Right cardiac atrium (tissue), 5 donors: ENCODE measurements at regions not wholly inside any gene's neighbourhood (a gene's known extent, or its start where the extent isn't known, plus 50 kb on each side); places are given as distances from the start of the nearest gene placed in this dataset.

Experiments used
- ATAC-seq, 2 donors: fragments of 200-7000 bp; cut with Tn5 transposase; one replicate each; pipeline versions ENCODE4 v1.8.0 to v1.9.1; 2020; ENCODE audit warnings: moderate library complexity in 2 of 2, mild to moderate bottlenecking in 1 of 2
- DNase-seq, 3 donors: peaks; one replicate each; pipeline ENCODE4 v3.0.0-alpha.2; 2020
- H3K27ac ChIP-seq: one replicate; pipeline ENCODE4 v1.5.1; 2013; ENCODE audit warnings: mild to moderate bottlenecking, low read length, control low read depth, moderate library complexity
- H3K27me3 ChIP-seq: one replicate; pipeline ENCODE4 v1.6.1; 2013; ENCODE audit not compliant: control insufficient read depth, insufficient read depth
- H3K4me1 ChIP-seq: one replicate; pipeline ENCODE4 v1.6.1; 2013; ENCODE audit warnings: low read length; ENCODE audit not compliant: control insufficient read depth, insufficient read depth
- H3K4me3 ChIP-seq: one replicate; pipeline ENCODE4 v1.5.1; 2013; ENCODE audit warnings: low read length, control low read depth
- H3K9me3 ChIP-seq: one replicate; pipeline ENCODE4 v1.6.1; 2013; ENCODE audit warnings: low read length; ENCODE audit not compliant: control insufficient read depth
- WGBS: extraction: QIAGEN DNeasy Blood & Tissue Kit; methylation state at CpG from one replicate; pipeline ENCODE4 v1.1.7; 2013; 5-methylcytosine and 5-hydroxymethylcytosine counted together
- intact Hi-C, 4 donors: fragments of 100-400 bp; cut with DNase I; formaldehyde crosslinking; loops; one replicate each; pipeline versions ENCODE4 v1.11.0 to v1.14.0; 2022 to 2023
- donor health status: healthy with polysubstance abuse.
- donor health status: DM: no; HTN: yes; CAD: no.
- donor health status: DM: no; HTN: no; CAD: no.
- donor health status: DM: no; HTN: yes; CAD: no; lungs with severe emphysema.
- donor health status: DM: yes; HTN: yes; CAD: no.

DNA sequence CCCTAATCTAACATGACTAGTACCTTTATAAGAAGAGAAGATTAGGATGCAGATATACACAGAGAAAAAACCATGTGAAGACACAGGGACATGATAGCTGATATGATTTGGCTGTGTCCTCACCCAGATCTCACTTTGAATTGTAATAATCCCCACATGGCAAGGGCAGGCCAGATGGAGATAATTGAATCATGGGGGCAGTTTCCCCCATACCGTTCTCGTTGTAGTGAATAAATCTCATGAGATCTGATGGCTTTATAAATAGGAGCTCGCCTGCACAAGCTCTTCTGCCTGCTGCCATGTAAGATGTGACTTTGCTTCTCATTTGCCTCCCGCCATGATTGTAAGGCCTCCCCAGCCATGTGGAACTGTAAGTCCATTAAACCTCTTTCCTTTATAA lies 364.3 kb downstream of the FBXW7 start:
- ATAC-seq (no peak), DNase-seq (no peak)
- Histone ChIP-seq H3K4me3 (no peak overlapping the region), H3K27ac (no peak overlapping the region), H3K27me3 (no peaks in the 10 kb centered on the region), H3K9me3 (no peaks in the 10 kb centered on the region), H3K4me1 (no peaks in the 10 kb centered on the region)
- intact Hi-C loops: no loop called here
- 88% methylated on average over 4 of the region's 4 CpGs for WGBS

DNA sequence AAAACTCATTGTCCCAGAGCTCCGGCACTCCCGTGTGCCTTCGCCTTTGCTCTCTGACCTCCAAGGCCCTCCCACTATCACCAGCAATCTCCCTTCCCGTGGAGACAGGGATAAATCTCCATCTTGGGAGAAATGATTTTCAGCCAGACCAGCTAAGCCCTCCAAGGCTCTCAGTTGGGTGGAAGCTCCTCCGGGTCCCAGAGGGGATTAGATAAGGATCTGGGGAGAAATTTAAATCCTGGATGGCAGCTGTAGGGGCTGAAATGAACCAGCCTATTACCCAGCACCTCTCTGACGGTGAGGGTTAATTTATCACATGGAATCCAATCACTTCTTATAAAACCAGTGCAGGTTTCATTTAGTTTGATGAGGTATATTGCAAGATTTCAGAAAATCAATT lies 366.2 kb downstream of the FBXW7 start:
- WGBS: 50% methylated on average over 6 of the region's 6 CpGs
- H3K4me1 ChIP-seq: no peaks in the 10 kb centered on the region
- H3K4me3 ChIP-seq: no peak overlapping the region
- DNase-seq (no peak), ATAC-seq (no peak)
- H3K27me3 ChIP-seq: no peaks in the 10 kb centered on the region
- H3K9me3 ChIP-seq: no peaks in the 10 kb centered on the region
- no peak overlapping the region for H3K27ac ChIP-seq
- intact Hi-C loops: no loop called here

DNA sequence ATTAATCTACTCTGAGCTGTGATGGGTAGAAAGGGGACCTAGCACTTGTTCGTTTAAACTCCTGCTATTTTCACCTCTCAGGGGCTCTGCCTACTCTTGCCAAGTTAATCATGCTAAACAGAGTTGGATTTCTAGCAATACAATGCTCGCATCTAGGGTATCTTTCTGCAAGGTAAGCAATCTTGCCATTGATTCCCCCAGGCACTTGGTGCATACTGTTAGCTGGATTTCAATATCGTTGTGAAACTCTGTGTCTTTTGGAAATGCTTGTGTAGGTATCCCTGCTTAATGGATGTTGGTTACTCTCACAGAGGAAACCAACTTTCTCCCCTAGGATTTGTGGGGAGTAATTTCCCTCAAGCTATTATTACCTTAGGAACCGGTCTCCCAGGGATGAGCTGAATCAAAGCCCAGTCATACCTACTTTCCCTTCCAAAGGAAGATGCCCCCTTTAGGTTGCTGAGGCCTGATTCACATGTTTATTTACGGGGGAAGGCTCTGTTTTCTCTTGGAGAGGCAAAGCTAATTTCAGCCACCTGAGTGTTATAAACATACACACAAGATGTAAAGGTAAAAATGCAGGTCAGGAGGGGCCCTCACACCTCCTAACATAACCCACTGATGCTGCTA lies 366.8 kb downstream of the FBXW7 start:
- no peak overlapping the region for H3K4me3 ChIP-seq
- no peak overlapping the region for H3K27ac ChIP-seq
- no peaks in the 10 kb centered on the region for H3K9me3 ChIP-seq
- WGBS: 70% methylated on average over 5 of the region's 5 CpGs
- no peak for DNase-seq
- intact Hi-C loops: no loop called here
- ATAC-seq: no peak
- H3K4me1 ChIP-seq: no peaks in the 10 kb centered on the region
- H3K27me3 ChIP-seq: no peaks in the 10 kb centered on the region

DNA sequence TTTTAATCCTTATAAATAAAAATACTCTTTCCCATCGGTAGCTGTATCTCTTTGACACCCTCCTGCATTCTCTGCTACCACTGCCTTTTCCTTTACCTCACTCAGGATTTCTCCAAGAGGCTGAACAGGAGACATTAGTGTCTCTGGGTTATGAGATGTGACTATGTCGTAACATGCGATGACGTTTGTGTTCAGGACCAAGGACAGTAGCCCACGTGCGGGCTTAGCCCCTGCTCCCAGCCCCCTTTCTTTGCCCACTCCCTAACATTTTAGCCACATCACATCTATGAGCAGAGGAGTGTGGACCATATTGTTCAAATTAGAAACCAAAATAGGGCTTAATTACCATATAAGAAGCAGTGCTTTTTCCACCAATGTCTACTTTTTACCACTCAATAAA lies 369.3 kb downstream of the FBXW7 start:
- WGBS: 29% methylated on average over 6 of the region's 6 CpGs

DNA sequence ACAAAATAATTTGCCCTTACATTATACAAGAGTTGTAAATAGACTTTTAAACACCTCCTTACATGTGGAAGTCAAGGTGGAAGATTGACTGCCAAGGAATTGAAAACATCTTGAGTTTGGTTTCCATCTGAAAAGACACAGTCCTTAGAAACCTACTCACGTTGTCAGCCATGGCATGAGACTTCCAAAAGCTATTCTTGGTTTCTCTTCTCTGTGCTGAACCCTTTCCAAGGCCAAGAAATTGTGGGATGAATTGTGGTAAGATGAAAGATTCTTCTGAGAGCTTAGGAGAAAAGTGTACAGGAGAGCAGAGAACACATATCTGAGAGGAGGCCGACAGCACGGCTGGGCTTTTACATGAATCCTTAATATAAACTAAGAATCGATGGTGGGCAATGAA lies 370.0 kb downstream of the FBXW7 start:
- Histone ChIP-seq H3K27ac (no peak overlapping the region), H3K4me3 (no peak overlapping the region), H3K27me3 (no peaks in the 10 kb centered on the region), H3K4me1 (peaks cover 3% of the 10 kb centered on the region), H3K9me3 (no peaks in the 10 kb centered on the region)
- ATAC-seq: no peak
- 82% methylated on average over 4 of the region's 4 CpGs for WGBS
- intact Hi-C loops: no loop called here
- no peak for DNase-seq

More for the DNA sequence above, 369.3 kb downstream of the FBXW7 start:
- Histone ChIP-seq H3K27ac (no peak overlapping the region), H3K27me3 (no peaks in the 10 kb centered on the region), H3K4me1 (peaks cover 3% of the 10 kb centered on the region), H3K4me3 (no peak overlapping the region), H3K9me3 (no peaks in the 10 kb centered on the region)
- intact Hi-C loops: no loop called here
- ATAC-seq (no peak), DNase-seq (no peak)

DNA sequence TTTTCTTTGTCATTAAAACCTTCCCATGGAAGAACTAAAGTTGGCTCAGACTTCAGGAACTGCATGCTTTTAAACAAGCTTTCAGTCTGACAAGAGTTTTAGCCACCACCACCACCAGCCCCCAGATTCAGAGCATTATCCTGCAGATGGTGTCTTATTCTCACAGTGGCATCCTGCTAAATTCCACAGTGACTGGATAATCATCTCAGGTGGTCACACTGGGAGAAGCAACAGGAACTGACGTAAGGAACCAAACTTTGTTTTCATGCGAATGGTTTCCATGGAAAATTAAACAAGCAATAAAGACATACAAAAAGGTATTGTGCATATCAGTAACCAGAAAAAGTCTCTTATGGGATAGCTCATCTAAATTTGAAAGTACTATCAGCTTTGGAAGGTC lies 370.7 kb downstream of the FBXW7 start:
- no peak for DNase-seq
- Histone ChIP-seq H3K27ac (no peak overlapping the region), H3K9me3 (no peaks in the 10 kb centered on the region), H3K27me3 (no peaks in the 10 kb centered on the region), H3K4me1 (peaks cover 3% of the 10 kb centered on the region), H3K4me3 (no peak overlapping the region)
- intact Hi-C loops: no loop called here
- 31% methylated on average over 2 of the region's 2 CpGs for WGBS
- ATAC-seq: no peak

DNA sequence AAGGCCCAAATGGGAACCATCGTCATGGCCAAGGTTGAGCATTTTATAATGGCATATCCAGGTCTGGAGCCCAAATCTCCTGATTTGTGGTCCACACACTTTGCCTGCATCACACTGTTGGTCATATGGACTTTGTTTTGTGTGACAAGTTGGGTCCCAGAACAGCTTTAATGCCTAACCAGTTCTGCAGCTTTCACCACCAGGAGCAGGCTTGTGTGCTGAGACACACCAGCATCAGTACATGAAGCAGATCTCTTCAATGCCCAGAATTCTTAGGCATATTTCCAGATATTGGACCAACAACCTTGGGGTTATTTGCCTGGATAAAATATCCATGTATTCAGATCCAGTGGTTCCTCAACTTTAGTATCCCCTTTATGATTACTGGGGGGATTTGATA lies 371.3 kb downstream of the FBXW7 start:
- no peak for ATAC-seq
- no peak for DNase-seq
- Histone ChIP-seq H3K4me3 (no peak overlapping the region), H3K27me3 (no peaks in the 10 kb centered on the region), H3K9me3 (no peaks in the 10 kb centered on the region), H3K4me1 (peaks cover 3% of the 10 kb centered on the region), H3K27ac (no peak overlapping the region)
- intact Hi-C loops: no loop called here
- 97% methylated on average over 1 of the region's 1 CpG for WGBS

DNA sequence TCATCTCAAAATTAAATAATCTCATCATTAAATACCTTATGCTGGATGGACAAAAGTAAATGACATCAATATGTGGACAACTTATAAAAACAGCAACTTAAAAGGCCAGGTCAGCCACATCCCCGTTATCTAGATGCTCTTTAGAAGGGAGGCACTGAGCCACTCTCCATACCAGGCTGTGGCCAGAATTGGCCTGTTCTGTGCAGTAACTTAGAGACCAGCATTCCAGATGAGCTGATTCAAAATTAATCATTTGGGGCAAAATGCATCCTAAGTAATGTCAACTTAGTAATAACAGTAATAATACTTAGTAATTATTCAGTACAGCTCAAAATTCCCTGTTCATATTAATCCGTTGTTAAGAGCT lies 373.6 kb downstream of the FBXW7 start:
- no peak for ATAC-seq
- WGBS: 52% methylated on average over 2 of the region's 2 CpGs

DNA sequence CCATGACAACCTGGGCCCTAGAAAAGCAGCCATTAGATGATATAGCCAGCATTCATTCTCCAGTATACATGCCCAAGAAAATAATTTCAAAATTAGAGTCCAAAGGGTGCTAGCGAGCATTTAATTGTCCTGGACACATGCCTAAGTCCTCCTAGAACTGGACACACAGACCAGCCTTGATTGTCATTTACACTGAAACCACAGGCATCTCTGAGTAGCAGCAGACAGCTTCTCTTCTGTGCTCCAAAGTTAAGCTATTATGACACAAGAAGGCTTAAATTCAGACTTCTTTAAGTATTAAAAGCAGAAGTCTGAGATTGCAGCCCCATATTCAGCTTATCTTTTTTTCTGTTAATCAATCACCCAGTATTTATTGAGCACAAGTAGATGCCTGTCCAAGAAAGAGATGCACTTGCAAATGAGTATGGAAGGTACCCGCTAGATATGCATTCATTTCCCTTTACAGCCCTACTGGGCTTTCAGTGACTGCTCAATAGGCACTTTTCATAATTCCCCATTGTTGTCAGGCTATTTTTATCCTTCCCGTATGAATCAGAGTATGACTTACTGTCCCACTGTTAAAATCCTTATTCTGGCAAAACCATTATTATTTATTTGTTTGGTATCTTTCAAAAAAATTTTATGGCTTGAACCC lies 374.1 kb downstream of the FBXW7 start:
- Histone ChIP-seq H3K4me3 (no peak overlapping the region), H3K27me3 (no peaks in the 10 kb centered on the region), H3K27ac (no peak overlapping the region), H3K4me1 (peaks cover 3% of the 10 kb centered on the region), H3K9me3 (no peaks in the 10 kb centered on the region)
- intact Hi-C loops: no loop called here
- WGBS: 45% methylated on average over 3 of the region's 3 CpGs
- DNase-seq (no peak), ATAC-seq (peak in 1 of 2 donors; percentile 59)

More for the DNA sequence above, 373.6 kb downstream of the FBXW7 start:
- no peak overlapping the region for H3K27ac ChIP-seq
- H3K27me3 ChIP-seq: no peaks in the 10 kb centered on the region
- H3K4me3 ChIP-seq: no peak overlapping the region
- no peak for DNase-seq
- H3K9me3 ChIP-seq: no peaks in the 10 kb centered on the region
- peaks cover 3% of the 10 kb centered on the region for H3K4me1 ChIP-seq
- intact Hi-C loops: no loop called here

DNA sequence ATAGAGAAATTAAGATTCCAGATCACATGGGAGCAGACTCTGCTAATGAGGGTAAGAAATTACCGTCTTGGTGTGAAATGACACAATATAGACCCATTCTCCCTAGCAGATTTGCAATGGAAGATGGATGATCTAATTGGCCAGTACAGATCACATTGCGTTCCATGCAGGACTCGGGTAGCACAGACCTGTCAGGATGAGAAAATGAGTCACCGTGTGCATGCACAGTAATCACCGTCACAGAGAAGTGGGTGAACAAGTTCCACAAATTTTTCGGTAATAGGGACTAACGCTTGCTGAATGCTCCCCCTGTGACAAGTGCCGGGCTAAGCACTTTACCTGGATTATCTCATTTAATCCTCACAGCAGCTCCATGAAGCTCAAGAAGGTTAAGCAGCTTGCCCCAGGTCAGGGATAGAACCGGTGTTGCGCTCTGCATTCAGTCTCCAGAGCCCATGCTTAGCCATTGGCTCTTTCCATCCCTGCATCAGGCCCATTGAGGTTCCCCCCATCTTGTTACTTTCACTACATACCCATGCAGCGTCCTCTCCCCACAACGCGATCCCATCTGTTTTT lies 375.6 kb downstream of the FBXW7 start:
- no peaks in the 10 kb centered on the region for H3K9me3 ChIP-seq
- 94% methylated on average over 13 of the region's 13 CpGs for WGBS
- DNase-seq: no peak
- no peak for ATAC-seq
- no peak overlapping the region for H3K27ac ChIP-seq
- intact Hi-C loops: no loop called here
- H3K4me3 ChIP-seq: no peak overlapping the region
- H3K4me1 ChIP-seq: peaks cover 3% of the 10 kb centered on the region
- no peaks in the 10 kb centered on the region for H3K27me3 ChIP-seq

DNA sequence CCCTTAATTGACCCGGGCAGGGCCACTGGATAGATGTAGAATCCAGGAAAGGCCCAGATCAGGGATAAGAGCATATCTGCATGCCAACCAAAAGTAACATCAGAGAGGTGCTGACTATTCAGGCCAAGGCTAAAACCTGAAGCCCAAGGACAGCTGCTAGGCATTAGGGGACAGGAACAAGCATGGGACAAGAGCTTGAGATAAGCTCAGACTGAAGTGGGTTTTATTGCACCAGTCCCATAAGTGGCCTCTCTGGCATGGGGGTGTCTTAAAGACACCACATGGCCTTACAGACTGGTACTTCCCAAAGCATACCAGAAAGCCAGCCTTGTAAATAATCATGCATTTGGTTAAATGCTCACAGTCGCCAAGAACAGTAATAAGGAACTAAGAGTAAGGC lies 376.1 kb downstream of the FBXW7 start:
- Histone ChIP-seq H3K9me3 (no peaks in the 10 kb centered on the region), H3K27me3 (no peaks in the 10 kb centered on the region), H3K27ac (no peak overlapping the region), H3K4me3 (no peak overlapping the region), H3K4me1 (peaks cover 3% of the 10 kb centered on the region)
- WGBS: 86% methylated on average over 2 of the region's 2 CpGs
- ATAC-seq: no peak
- no peak for DNase-seq
- intact Hi-C loops: no loop called here
